WI38 (cell line): ENCODE measurements at regions not wholly inside any gene's neighbourhood (a gene's known extent, or its start where the extent isn't known, plus 50 kb on each side); places are given as distances from the start of the nearest gene placed in this dataset.

Experiments
- H3K4me3 ChIP-seq: 2 replicates; pipeline ENCODE4 v1.5.1; 2011; ENCODE audit warnings: low read depth, mild to moderate bottlenecking, control low read depth, low read length
- TF ChIP-seq, protein P1 (sequence below): IDR thresholded peaks from 2 replicates; pipeline ENCODE4 v1.5.1; 2012; ENCODE audit warnings: low read depth, mild to moderate bottlenecking, control low read depth, low read length

DNA sequence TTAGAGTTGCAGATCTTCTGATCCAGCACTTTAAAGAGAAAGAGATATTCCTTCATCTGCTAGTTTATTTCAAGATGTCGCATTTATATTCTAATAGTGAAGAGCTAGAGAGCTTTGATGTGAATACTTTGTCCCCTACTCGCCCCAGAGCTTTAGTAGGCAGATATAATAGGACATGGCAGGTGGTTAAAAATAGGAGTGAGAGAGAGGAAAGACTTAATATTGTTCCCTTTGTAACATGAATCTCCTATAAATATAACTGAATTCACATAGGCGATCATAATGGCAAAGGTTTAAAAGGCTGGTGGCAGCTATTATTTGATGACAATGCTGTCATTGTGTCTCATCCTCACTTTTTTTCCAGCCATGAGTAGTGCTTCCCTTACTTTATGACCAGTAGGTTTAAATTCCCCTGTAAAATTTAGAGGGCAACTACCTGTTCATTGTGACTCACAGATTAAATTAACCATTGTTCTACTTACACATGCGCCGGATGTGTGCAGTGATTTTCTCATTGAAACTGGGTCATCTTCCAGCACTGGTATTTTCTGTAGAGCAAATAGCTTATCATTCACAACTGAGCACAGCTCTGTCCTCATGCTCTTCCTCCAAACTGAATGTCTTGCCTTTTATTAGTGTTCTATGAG, 906.7 kb upstream of the CELF2 start:
- H3K4me3 ChIP-seq, result no peak overlapping the region

DNA sequence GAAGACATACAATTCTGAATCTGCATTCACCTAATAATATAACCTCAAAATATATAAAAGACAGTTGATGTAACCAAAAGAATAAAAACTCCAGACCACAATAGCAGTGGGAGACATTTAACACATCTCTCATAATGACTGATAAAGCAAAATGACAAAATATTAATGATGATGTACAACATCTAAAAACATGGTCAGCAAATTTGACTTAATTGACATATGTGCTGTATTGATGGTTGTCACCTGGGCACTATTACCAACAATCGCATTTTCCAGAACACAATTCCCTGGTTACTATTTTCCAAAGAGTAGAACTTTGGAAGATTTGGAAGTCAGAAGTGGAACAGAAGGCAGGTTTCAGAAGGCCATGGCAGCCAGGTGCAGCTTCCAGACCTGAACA, 899.5 kb upstream of the CELF2 start:
- TF ChIP-seq, protein P1, sequence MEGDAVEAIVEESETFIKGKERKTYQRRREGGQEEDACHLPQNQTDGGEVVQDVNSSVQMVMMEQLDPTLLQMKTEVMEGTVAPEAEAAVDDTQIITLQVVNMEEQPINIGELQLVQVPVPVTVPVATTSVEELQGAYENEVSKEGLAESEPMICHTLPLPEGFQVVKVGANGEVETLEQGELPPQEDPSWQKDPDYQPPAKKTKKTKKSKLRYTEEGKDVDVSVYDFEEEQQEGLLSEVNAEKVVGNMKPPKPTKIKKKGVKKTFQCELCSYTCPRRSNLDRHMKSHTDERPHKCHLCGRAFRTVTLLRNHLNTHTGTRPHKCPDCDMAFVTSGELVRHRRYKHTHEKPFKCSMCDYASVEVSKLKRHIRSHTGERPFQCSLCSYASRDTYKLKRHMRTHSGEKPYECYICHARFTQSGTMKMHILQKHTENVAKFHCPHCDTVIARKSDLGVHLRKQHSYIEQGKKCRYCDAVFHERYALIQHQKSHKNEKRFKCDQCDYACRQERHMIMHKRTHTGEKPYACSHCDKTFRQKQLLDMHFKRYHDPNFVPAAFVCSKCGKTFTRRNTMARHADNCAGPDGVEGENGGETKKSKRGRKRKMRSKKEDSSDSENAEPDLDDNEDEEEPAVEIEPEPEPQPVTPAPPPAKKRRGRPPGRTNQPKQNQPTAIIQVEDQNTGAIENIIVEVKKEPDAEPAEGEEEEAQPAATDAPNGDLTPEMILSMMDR, result no peak
- H3K4me3 ChIP-seq, result no peak overlapping the region

More for the DNA sequence above, 906.7 kb upstream of the CELF2 start:
- TF ChIP-seq, protein P1, result no peak

GRCh38 chr10:10120671-10121070, 897.0 kb upstream of the CELF2 start:
- no peak overlapping the region for H3K4me3 ChIP-seq
- TF ChIP-seq, protein P1, result no peak

- TF ChIP-seq, protein P1, result no peak
- no peak overlapping the region for H3K4me3 ChIP-seq
These were observed 892.0 kb upstream of the CELF2 start for GRCh38 chr10:10125676-10126075.

DNA sequence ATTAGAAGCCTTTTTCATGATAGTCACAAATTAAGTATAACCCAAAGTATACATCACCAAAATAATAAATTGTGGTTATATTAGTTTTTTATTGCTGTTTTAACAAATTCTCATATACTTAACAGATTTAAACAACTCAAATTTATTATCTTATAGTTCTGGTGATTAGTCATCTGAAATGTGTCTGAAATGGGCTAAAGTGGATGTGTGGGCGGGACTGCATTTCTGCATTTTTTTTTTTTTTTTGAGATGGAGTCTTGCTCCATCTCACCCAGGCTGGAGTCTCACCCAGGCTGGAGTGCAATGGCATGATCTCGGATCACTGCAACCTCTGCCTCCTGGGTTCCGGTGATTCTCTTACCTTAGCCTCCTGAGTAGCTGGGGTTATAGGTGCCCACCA, 891.5 kb upstream of the CELF2 start:
- no peak overlapping the region for H3K4me3 ChIP-seq

GRCh38 chr10:10128387-10128786, 889.3 kb upstream of the CELF2 start:
- no peak overlapping the region for H3K4me3 ChIP-seq
- TF ChIP-seq, protein P1, result no peak

More for the DNA sequence above, 891.5 kb upstream of the CELF2 start:
- TF ChIP-seq, protein P1, result no peak

DNA sequence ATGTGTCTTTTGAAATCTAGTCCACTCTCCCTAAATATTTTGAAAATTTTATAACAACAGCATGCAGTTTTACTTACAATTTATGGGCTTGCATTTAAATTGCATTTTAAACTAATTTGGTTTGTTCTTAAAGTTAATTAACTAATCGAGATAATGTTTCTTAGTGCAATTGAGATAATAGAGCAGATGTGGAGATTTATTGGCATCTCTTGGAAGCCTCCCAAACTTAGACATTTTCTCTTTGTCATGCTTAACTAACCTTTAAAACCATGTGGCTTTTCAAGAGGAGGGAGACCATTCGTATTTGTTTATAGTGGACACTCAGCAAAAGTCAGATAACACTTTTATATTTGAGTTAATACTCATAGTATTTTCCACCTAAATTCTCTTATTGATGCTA, 887.0 kb upstream of the CELF2 start:
- TF ChIP-seq, protein P1, result no peak

More for the DNA sequence above, 887.0 kb upstream of the CELF2 start:
- no peak overlapping the region for H3K4me3 ChIP-seq
